Activated CD4-positive, alpha-beta T cell treated with anti-CD3 and anti-CD28 coated beads, Interleukin-2, Interleukin-4, amounts not matched to agents 100 ng/mL and 50 ng/mL, durations not matched to agents 16 hours and 8 hours (primary cell): ENCODE measurements at regions not wholly inside any gene's neighbourhood (a gene's known extent, or its start where the extent isn't known, plus 50 kb on each side); places are given as distances from the start of the nearest gene placed in this dataset.

Experiments
- DNase-seq: peaks from one replicate; pipeline ENCODE4 v3.0.0-alpha.2; 2020; ENCODE audit warnings: low spot score

- DNase-seq, result no peak
Measured at GRCh38 chr2:120440521-120441350, 94.8 kb downstream of the INHBB start.

GRCh38 chr2:120441351-120441700 is 95.4 kb downstream of the INHBB start:
- DNase-seq, result no peak

- no peak for DNase-seq
Measured at GRCh38 chr2:120441744-120442471, 96.0 kb downstream of the INHBB start.

GRCh38 chr2:120442541-120442922 is 96.6 kb downstream of the INHBB start:
- no peak for DNase-seq

- peak; percentile 23 for DNase-seq
Measured at GRCh38 chr2:120442923-120443571, 97.1 kb downstream of the INHBB start.

- no peak for DNase-seq
Measured at GRCh38 chr2:120443946-120444345, 98.0 kb downstream of the INHBB start.

- no peak for DNase-seq
Measured at GRCh38 chr2:120444691-120445240, 98.8 kb downstream of the INHBB start.

- no peak for DNase-seq
Measured at GRCh38 chr2:120445449-120446143, 99.7 kb downstream of the INHBB start.

GRCh38 chr2:120446236-120447126 is 100.5 kb downstream of the INHBB start:
- no peak for DNase-seq

- no peak for DNase-seq
Measured at GRCh38 chr2:120447127-120447785, 101.3 kb downstream of the INHBB start.

- no peak for DNase-seq
Measured at GRCh38 chr2:120448436-120448835, 102.5 kb downstream of the INHBB start.

GRCh38 chr2:120448961-120449810 is 103.2 kb downstream of the INHBB start:
- no peak for DNase-seq

GRCh38 chr2:120450196-120450820 is 104.4 kb downstream of the INHBB start:
- no peak for DNase-seq

GRCh38 chr2:120451334-120451733 is 105.4 kb downstream of the INHBB start:
- no peak for DNase-seq

- no peak for DNase-seq
Measured at GRCh38 chr2:120452131-120452530, 106.2 kb downstream of the INHBB start.

GRCh38 chr2:120452945-120453634 is 107.2 kb downstream of the INHBB start:
- DNase-seq, result no peak

- no peak for DNase-seq
Measured at GRCh38 chr2:120453635-120453998, 107.7 kb downstream of the INHBB start.

- DNase-seq, result no peak
Measured at GRCh38 chr2:120454654-120455385, 108.9 kb downstream of the INHBB start.
